ENCODE measurements at regions not wholly inside any gene's neighbourhood (a gene's known extent, or its start where the extent isn't known, plus 50 kb on each side); places are given as distances from the start of the nearest gene placed in this dataset.

DNA sequence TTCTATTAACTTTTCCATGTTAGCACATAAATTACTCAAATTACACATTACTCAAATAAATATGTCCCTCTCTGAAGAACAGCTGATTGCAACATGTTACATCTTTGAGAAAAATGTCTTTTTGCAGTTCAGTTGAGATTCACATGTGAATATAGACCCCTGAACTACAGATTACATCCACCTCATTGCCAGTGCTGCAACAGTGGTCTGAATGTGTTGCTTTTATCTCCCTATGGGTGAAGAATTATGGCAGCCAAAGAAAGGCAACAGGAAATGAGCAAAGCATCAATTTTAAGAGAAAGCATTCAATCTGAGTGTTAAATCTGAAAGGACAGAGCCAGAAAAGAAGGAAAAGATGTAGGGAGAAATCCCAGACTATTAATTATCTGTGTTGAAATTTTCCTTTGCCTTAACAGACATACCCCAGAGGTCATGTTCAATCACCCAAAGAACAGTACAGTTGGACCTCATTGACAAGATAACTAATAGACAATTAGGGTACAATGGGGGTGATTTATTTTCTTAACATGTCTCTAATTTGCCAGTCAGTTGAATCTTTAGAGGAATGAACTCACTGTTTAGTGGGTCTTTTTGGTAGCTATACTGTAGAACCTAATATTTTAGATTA lies 620.2 kb downstream of the CPS1 start:
- TF ChIP-seq EZH2phosphoT487 (IDR thresholded peaks at IDR 0.05; ENCODE audit: borderline replicate concordance, low read depth, low read length) = no peak
- TF ChIP-seq, protein P1, sequence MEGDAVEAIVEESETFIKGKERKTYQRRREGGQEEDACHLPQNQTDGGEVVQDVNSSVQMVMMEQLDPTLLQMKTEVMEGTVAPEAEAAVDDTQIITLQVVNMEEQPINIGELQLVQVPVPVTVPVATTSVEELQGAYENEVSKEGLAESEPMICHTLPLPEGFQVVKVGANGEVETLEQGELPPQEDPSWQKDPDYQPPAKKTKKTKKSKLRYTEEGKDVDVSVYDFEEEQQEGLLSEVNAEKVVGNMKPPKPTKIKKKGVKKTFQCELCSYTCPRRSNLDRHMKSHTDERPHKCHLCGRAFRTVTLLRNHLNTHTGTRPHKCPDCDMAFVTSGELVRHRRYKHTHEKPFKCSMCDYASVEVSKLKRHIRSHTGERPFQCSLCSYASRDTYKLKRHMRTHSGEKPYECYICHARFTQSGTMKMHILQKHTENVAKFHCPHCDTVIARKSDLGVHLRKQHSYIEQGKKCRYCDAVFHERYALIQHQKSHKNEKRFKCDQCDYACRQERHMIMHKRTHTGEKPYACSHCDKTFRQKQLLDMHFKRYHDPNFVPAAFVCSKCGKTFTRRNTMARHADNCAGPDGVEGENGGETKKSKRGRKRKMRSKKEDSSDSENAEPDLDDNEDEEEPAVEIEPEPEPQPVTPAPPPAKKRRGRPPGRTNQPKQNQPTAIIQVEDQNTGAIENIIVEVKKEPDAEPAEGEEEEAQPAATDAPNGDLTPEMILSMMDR (conservative IDR thresholded peaks at IDR 0.05; ENCODE audit: low read length) = no peak
